Sigmoid colon (tissue), 6 donors: ENCODE measurements at regions not wholly inside any gene's neighbourhood (a gene's known extent, or its start where the extent isn't known, plus 50 kb on each side); places are given as distances from the start of the nearest gene placed in this dataset.

ENCODE experiments used
- DNase-seq: peaks from one replicate; pipeline ENCODE4 v3.0.0-alpha.2; 2019
- H3K27ac ChIP-seq, 4 donors: fragments of 200-600 bp; sonication (generic); one replicate each; pipeline ENCODE4 v1.5.1; 2016 to 2019; ENCODE audit warnings: mild to moderate bottlenecking in 1 of 4
- H3K27me3 ChIP-seq, 3 donors: fragments of 200-600 bp; sonication (generic); one replicate each; pipeline ENCODE4 v1.5.1; 2019; ENCODE audit warnings: mild to moderate bottlenecking in 1 of 3
- H3K36me3 ChIP-seq, 4 donors: fragments of 200-600 bp; sonication (generic); one replicate each; pipeline ENCODE4 v1.5.1; 2016 to 2019
- H3K4me1 ChIP-seq, 4 donors: fragments of 200-600 bp; sonication (generic); one replicate each; pipeline ENCODE4 v1.5.1; 2017 to 2019
- H3K4me3 ChIP-seq, 4 donors: fragments of 200-600 bp; sonication (generic); one replicate each; pipeline ENCODE4 v1.5.1; 2017 to 2019; ENCODE audit warnings: mild to moderate bottlenecking in 2 of 4, moderate library complexity in 1 of 4
- H3K9me3 ChIP-seq, 4 donors: fragments of 200-600 bp in 3 of 4; sonication (generic) in 3 of 4; one replicate each; pipeline versions ENCODE4 v1.5.1 to v1.6.1; 2013 to 2019
- CTCF ChIP-seq, 4 experiments: fragments of 450-650 bp in 3 of 4; fragments of 200-600 bp in 1 of 4; IDR thresholded peaks; one replicate each; pipeline ENCODE4 v1.5.1; 2016 to 2019; ENCODE audit warnings: antibody characterized with exemption in 4 of 4, mild to moderate bottlenecking in 3 of 4, moderate library complexity in 2 of 4
- EP300 ChIP-seq, 4 donors: sonication (generic); formaldehyde crosslinking; IDR thresholded peaks; one replicate each; pipeline ENCODE4 v1.6.1; 2017; ENCODE audit warnings: antibody characterized with exemption in 4 of 4
- POLR2A ChIP-seq, 2 donors: fragments of 450-650 bp; IDR thresholded peaks; one replicate each; pipeline ENCODE4 v1.6.1; 2016; ENCODE audit warnings: antibody characterized with exemption in 2 of 2, mild to moderate bottlenecking in 2 of 2, moderate library complexity in 2 of 2
- POLR2AphosphoS5 ChIP-seq, 4 donors: sonication (generic); formaldehyde crosslinking; IDR thresholded peaks; one replicate each; pipeline ENCODE4 v1.6.1; 2017; ENCODE audit warnings: antibody characterized with exemption in 4 of 4
- WGBS, 2 donors: extraction: QIAGEN DNeasy Blood & Tissue Kit; methylation state at CpG; one replicate each; pipeline ENCODE4 v1.1.7; 2013; 5-methylcytosine and 5-hydroxymethylcytosine counted together
- intact Hi-C: fragments of 100-400 bp; cut with DNase I; formaldehyde crosslinking; loops from one replicate; pipeline ENCODE4 v1.15.1; 2023
- donor health status: healthy with polysubstance abuse.
- donor health status: healthy.

- no peak for DNase-seq
- Histone ChIP-seq H3K27me3 (peaks cover 0 to 26% (median 7%) of the 10 kb centered on the region in 3 donors), H3K27ac (no peak overlapping the region), H3K4me1 (no peaks in the 10 kb centered on the region), H3K4me3 (no peak overlapping the region), H3K36me3 (no peaks in the 10 kb centered on the region), H3K9me3 (no peaks in the 10 kb centered on the region)
- 60 to 75% methylated on average over 8 of the region's 8 CpGs for WGBS, 2 donors
- intact Hi-C loops = no loop called here
- no peak for TF ChIP-seq EP300 (IDR thresholded peaks at IDR 0.05)
- no peak for TF ChIP-seq CTCF (IDR thresholded peaks at IDR 0.05)
- no peak for TF ChIP-seq POLR2AphosphoS5 (IDR thresholded peaks at IDR 0.05)
- no peak for TF ChIP-seq POLR2A (IDR thresholded peaks at IDR 0.05)
These were observed 59.8 kb upstream of the CISTR start for GRCh38 chr12:53811606-53812005.

- H3K9me3 ChIP-seq = no peaks in the 10 kb centered on the region
- no peak overlapping the region for H3K4me3 ChIP-seq
- no peaks in the 10 kb centered on the region for H3K4me1 ChIP-seq
- DNase-seq = no peak
- WGBS, 2 donors = 77 to 82% methylated on average over 4 of the region's 4 CpGs
- TF ChIP-seq POLR2A (IDR thresholded peaks at IDR 0.05) = no peak
- TF ChIP-seq CTCF (IDR thresholded peaks at IDR 0.05) = no peak
- no peak for TF ChIP-seq POLR2AphosphoS5 (IDR thresholded peaks at IDR 0.05)
- no peak for TF ChIP-seq EP300 (IDR thresholded peaks at IDR 0.05)
- H3K27me3 ChIP-seq = peaks cover 0 to 55% (median 13%) of the 10 kb centered on the region in 3 donors
- intact Hi-C loops = no loop called here
- no peaks in the 10 kb centered on the region for H3K36me3 ChIP-seq
- H3K27ac ChIP-seq = no peak overlapping the region
These were observed 64.7 kb upstream of the CISTR start for GRCh38 chr12:53816360-53817020.

GRCh38 chr12:53817021-53817389, 65.2 kb upstream of the CISTR start:
- H3K27me3 ChIP-seq = peaks cover 0 to 55% (median 13%) of the 10 kb centered on the region in 3 donors
- H3K9me3 ChIP-seq = no peaks in the 10 kb centered on the region
- intact Hi-C loops = no loop called here
- H3K4me1 ChIP-seq = no peaks in the 10 kb centered on the region
- H3K4me3 ChIP-seq = no peak overlapping the region
- DNase-seq = no peak
- no peaks in the 10 kb centered on the region for H3K36me3 ChIP-seq
- TF ChIP-seq POLR2AphosphoS5 (IDR thresholded peaks at IDR 0.05) = no peak
- TF ChIP-seq CTCF (IDR thresholded peaks at IDR 0.05) = no peak
- TF ChIP-seq POLR2A (IDR thresholded peaks at IDR 0.05) = no peak
- no peak for TF ChIP-seq EP300 (IDR thresholded peaks at IDR 0.05)
- no peak overlapping the region for H3K27ac ChIP-seq

GRCh38 chr12:53820514-53821306, 68.9 kb upstream of the CISTR start:
- no peak overlapping the region for H3K4me3 ChIP-seq
- no peaks in the 10 kb centered on the region for H3K36me3 ChIP-seq
- H3K9me3 ChIP-seq = no peaks in the 10 kb centered on the region
- peaks cover 0 to 48% (median 14%) of the 10 kb centered on the region in 3 donors for H3K27me3 ChIP-seq
- 61 to 68% methylated on average over 3 of the region's 3 CpGs for WGBS, 2 donors
- no peak overlapping the region for H3K27ac ChIP-seq
- TF ChIP-seq EP300 (IDR thresholded peaks at IDR 0.05) = no peak
- TF ChIP-seq POLR2A (IDR thresholded peaks at IDR 0.05) = no peak
- TF ChIP-seq POLR2AphosphoS5 (IDR thresholded peaks at IDR 0.05) = no peak
- no peak for TF ChIP-seq CTCF (IDR thresholded peaks at IDR 0.05)
- no peak for DNase-seq
- intact Hi-C loops = no loop called here
- H3K4me1 ChIP-seq = no peaks in the 10 kb centered on the region
